Epithelial cell of esophagus (primary cell): ENCODE measurements at regions not wholly inside any gene's neighbourhood (a gene's known extent, or its start where the extent isn't known, plus 50 kb on each side); places are given as distances from the start of the nearest gene placed in this dataset.

Source experiments
- DNase-seq: peaks from one replicate; pipeline ENCODE4 v3.0.0; 2010; ENCODE audit warnings: low read depth
- H3K4me3 ChIP-seq: 2 replicates; pipeline ENCODE4 v1.5.1; 2011; ENCODE audit warnings: mild to moderate bottlenecking, low read length, control low read depth
- TF ChIP-seq, protein P1 (sequence below): IDR thresholded peaks from 2 replicates; pipeline ENCODE4 v1.5.1; 2011; ENCODE audit warnings: low read depth, mild to moderate bottlenecking, low read length, control low read depth, inconsistent platforms; ENCODE audit not compliant: insufficient read depth; ENCODE audit errors: missing control alignments

DNA sequence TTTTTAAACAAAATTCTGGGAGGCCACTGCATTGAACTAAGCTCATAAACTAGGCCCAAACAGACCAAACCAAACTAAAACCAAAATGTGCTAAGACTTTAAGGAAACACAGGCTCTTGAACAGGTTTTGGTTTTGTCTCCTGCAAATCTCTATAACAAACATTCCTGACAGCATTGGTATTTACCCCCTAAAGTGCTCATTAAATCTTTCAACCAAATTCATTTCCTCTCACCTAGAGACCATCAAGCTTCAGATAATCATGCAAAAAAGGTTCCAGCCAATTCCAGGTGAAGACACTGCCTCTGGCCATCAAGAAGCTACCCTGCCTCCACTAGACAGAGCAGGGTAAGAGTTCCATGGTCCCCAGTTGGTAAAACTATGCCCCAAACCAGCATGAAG lies 951.2 kb upstream of the MIR17HG start:
- TF ChIP-seq, protein P1, sequence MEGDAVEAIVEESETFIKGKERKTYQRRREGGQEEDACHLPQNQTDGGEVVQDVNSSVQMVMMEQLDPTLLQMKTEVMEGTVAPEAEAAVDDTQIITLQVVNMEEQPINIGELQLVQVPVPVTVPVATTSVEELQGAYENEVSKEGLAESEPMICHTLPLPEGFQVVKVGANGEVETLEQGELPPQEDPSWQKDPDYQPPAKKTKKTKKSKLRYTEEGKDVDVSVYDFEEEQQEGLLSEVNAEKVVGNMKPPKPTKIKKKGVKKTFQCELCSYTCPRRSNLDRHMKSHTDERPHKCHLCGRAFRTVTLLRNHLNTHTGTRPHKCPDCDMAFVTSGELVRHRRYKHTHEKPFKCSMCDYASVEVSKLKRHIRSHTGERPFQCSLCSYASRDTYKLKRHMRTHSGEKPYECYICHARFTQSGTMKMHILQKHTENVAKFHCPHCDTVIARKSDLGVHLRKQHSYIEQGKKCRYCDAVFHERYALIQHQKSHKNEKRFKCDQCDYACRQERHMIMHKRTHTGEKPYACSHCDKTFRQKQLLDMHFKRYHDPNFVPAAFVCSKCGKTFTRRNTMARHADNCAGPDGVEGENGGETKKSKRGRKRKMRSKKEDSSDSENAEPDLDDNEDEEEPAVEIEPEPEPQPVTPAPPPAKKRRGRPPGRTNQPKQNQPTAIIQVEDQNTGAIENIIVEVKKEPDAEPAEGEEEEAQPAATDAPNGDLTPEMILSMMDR, result no peak
- no peak overlapping the region for H3K4me3 ChIP-seq
- no peak for DNase-seq

DNA sequence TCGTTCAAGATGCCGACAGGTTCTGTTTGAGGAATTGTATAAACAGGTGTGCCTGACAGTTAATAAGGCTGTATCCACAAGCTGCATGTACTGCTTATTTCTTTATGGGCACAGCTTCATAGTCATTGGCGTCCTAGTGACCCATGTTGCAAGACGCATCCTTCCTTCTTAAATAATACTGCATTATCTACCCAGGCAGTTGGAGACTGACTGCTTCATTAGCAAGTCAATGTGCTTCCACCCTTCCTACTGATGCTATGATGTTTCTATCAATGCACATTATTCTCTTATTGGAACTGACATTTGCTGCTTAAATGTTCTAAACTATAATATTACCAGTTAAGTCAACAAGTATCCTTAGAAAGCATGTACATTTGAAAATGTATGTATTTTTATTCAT lies 950.0 kb upstream of the MIR17HG start:
- no peak for DNase-seq
- H3K4me3 ChIP-seq, result no peak overlapping the region
- TF ChIP-seq, protein P1, result no peak

DNA sequence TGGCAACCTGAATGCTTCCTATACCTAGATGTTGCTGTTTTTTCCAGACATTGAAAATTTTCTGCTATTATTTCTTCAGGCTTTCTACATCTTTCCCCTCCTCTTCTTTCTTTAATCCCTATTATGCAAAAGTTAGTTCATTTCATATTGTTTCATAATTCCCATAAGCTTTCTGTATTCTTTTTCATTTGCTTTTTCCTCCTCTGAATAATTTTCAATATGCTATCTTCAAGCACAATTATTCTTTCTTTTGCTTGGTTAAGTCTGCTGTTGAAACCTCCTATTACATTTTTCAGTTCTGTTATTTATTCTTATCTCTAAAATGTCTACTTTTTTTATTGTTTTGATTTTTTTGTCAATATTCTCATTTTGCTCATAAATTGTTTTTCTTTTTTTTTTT lies 947.1 kb upstream of the MIR17HG start:
- no peak overlapping the region for H3K4me3 ChIP-seq
- TF ChIP-seq, protein P1, result no peak
- no peak for DNase-seq

DNA sequence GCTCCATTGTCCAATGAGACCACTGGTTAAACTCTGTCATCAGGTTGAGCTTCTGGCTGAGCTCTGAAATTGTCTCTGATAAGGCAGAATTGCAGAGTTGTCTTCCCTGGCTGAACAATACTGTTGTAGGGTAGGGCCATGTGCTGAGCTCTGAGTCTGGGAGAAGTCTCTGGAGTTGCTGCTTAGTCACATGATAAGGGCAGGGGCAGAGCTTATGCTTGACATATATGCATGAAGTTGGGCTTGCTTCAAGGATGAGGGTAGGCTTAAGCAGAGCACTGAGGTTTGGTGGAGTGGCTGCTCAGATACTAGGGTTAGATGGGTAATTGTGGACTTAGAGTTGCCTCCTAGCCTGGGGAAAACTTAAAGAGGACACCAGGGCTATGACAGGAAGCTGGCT lies 946.3 kb upstream of the MIR17HG start:
- peak; percentile 0 for DNase-seq
- TF ChIP-seq, protein P1, result no peak
- H3K4me3 ChIP-seq, result no peak overlapping the region

DNA sequence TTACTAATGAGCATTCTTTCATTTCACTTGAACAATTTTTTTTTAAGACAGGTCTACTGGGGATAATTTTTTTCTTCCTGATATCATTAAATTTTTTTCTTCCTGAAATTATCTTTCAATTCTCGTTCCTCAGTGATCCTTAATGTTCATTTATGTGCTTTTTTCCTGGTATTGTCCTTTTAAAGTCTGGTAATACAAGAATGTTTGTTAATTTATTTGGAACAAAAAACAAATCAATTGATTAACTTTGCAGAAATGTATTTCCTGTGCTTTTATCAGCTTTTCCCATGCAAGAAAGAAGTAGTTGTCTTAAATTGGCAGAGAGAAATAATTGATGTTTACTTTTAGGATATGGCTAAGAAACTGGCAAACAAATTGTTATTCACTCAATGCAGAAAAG lies 945.4 kb upstream of the MIR17HG start:
- H3K4me3 ChIP-seq, result no peak overlapping the region
- TF ChIP-seq, protein P1, result no peak
- DNase-seq, result no peak

DNA sequence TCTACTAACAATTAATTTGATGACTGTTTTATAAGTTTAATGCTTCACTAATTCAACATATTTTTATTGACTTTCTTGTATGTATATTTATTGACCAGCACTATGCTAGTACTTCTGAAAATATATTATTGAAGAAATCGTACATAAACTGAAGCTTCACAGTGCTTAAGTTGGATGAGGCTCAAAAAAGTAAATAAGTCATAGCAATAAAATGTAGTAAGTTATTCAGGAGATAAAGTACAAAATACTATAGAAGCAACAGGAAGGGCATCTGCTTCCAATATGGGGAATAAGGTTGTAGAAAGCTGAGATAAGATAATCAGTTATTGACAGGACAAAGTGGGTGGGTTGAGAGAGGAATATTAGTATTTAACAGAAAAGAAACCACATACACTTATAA lies 944.9 kb upstream of the MIR17HG start:
- TF ChIP-seq, protein P1, result no peak
- DNase-seq, result no peak
- H3K4me3 ChIP-seq, result no peak overlapping the region

DNA sequence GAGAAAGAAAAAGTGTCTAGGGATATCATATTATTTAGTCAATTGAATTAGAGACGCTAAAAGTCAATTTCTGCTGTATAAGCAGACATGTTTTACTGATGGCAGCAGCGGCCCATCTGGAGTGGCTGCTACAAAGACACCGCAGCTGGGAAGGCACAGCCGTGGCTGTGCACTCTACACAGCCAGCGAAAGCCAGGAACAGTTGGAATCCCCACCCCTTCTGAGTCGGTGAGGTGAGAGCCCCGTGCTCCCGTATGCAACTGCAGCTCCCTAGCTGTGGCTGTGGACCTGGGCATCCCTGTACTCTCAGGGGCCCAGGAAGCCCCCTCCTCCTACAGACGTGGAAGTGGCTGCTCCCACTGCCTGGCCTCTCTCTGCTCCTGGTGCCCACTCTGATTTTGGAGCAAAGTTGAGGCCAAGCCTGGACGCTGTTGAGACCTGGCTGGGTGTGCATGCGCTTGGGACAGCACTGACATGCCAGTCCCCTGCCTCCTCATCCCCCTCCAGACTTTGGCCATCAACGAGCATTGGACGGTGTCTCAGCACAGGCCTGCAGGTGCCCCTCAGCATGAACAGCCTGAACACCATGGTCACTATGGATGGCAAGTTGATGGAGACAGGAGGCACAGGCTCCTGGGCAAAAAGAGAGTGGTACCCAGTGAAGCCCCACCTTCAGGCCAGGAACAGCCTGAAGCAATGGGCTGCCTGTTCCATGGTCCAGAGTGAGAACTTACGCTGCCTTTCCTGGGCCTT lies 944.0 kb upstream of the MIR17HG start:
- no peak for DNase-seq
- no peak overlapping the region for H3K4me3 ChIP-seq
- TF ChIP-seq, protein P1, result no peak
